NCI-H1436 treated with DMSO at 0.1 percent for 48 hours (cell line): ENCODE measurements at regions not wholly inside any gene's neighbourhood (a gene's known extent, or its start where the extent isn't known, plus 50 kb on each side); places are given as distances from the start of the nearest gene placed in this dataset.
"Not testable (repeated sequence)": the region's sequence is repeated elsewhere in the genome, so short reads cannot be mapped to it uniquely, and the experiment has no call there.

ENCODE experiments used
- DNase-seq: peaks from one replicate; lab custom pipeline; 2025; lab: John Stamatoyannopoulos, UW

- no peak for DNase-seq
Observed at GRCh38 chr13:23947893-23948292, 50.6 kb upstream of the C1QTNF9B start.

- DNase-seq = no peak
Observed at GRCh38 chr13:23949200-23949599, 51.9 kb upstream of the C1QTNF9B start.

DNA sequence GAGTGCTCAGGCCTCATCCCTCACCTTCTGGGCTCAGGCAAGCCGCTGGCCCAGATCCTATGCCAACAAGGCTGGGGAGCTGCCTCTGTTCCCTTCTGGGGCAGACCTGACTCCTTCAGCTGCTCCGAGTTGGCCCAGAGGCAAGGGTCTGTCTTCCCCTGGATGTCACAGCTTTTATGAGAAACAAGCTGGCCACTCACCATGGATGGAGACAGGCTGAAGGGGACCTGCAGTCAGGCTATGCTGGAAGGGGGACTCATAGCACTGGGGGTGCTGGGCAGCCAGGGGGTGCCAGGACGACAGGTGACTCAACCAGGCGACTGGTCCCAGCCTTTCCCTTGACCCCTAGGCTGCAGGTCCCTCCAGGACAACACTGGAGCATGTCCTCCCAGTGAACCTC, 52.4 kb upstream of the C1QTNF9B start:
- DNase-seq = no peak

GRCh38 chr13:23950736-23951510, 53.6 kb upstream of the C1QTNF9B start:
- no peak for DNase-seq

DNA sequence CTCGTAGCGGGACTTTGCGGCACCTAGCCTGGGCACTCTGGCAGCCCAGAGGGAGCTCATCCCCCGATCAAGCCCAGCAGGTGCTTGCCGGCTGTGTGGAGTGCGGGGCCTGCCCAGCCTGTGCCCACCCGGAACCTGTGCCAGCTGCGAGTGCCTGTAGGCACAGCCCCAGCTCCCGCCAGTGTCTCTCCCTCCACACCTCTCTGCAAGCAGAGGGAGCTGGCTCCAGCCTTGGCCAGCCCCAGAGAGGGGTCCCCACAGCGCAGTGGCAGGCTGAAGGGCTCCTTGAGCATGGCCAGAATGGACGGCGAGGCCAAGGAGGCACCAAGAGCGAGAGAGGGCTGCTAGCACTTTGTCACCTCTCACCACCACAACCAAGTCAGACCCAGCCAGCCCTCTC, 55.5 kb upstream of the C1QTNF9B start:
- no peak for DNase-seq

DNA sequence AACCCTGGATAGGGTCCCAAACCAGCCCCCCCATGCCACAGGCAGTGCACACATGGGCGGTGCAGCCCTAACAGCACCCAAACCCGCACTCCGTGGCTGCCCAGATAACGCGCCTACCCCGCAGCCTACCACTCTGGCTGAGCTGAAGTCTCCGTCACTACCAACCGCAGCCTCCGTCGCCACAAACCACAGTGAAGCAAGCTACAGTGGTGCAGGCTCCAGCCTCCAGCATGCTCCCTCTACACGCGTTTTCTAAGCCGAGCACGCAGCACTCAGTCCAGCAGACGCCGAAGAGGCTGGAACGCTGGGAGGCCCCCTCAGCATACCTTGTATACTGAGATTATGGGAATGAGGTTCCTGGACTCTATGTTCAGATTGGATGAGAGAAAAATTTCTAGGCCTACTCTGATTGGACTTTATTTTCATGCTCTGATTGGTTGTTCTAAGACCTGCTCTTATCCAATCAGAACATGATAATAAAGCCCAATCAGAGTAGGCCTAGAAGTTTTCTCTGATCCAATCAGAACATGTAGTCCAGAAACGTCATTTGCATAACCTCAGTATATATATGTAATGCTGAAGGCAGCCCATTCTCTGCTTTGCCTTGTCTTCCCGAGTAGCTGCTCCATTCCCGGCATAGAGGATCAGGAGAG, 56.7 kb upstream of the C1QTNF9B start:
- no peak for DNase-seq

- no peak for DNase-seq
Observed at GRCh38 chr13:23955064-23955463, 57.8 kb upstream of the C1QTNF9B start.

DNA sequence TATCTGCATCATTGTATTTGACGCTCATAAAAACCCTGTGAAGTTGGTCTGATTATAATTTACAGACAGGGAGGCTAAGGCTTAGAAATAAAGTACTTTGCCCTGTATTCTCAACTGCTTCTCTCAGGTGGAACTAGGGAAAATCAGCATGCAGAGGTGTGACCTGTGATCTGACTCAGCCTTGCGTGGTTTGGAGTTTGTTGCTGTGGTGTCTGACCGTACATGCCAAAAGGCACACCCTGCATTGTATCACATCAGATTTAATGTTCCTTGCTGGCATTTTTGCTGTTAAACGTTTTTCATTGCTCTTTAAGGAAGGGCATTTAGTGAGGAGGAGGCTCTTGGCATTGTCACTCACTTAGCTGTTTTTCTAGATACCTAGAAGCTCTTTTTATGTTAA, 58.8 kb upstream of the C1QTNF9B start:
- DNase-seq = no peak

DNA sequence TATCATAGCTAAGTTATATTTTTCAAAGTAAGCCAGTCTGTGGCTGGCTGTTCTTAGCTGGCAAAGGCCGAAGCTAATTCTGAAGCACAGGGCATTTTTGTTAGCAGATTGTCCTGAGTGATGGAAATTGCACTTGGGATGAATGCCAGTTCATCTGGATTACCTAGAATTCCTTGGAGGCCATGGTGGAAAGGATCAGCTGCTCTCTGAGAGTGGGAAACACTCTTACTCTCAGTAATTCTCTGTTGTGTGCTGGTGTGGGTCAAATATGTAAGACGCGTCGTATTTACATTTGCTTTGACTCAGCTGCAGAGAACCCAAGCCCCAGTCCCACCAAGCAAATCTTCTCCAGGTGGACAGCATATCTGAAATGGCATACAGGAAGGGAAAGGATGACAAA, 60.7 kb upstream of the C1QTNF9B start:
- DNase-seq = no peak

GRCh38 chr13:23959231-23959862, 62.0 kb upstream of the C1QTNF9B start:
- DNase-seq = no peak

- DNase-seq = no peak
Observed at GRCh38 chr13:23960566-23961156, 63.4 kb upstream of the C1QTNF9B start.

- DNase-seq = no peak
Observed at GRCh38 chr13:23963184-23963931, 66.1 kb upstream of the C1QTNF9B start.

DNA sequence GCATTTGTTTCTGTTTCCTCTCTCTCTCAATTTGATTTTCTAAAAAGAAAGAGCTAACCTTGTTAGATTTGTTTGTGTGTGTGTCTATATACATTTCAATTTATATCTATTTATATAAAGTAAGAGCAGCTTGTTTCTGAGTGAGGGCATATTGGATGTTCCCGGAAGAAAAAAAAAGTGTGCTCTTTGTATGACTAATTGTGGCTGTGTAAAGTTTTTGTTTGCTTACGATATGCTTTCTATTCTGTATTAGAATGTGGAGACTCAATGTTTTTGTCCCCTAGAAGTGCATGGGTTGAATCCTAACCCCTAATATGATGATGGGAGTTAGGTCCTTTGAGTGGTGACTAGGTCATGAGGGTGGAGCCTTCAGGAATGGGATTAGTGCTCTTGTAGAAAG, 66.6 kb upstream of the C1QTNF9B start:
- no peak for DNase-seq

DNA sequence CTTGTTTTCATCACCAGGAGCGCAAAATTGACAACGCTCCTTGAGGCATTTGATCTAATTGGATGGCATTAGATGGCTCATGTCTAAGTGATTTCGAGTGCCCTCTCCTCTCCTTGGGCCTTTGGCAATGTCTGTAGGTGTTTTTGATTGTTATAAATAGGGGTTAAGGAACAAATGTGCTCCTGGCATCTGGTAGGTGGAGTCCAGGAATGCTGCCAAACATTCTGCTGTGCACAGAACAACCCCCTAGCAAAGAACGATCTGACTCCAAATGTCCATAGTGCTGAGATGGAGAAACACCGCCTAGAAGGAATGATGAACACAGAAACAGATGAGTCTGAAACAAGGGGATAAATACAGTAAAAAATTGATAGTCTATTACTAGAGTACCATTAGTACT, 68.0 kb upstream of the C1QTNF9B start:
- no peak for DNase-seq

DNA sequence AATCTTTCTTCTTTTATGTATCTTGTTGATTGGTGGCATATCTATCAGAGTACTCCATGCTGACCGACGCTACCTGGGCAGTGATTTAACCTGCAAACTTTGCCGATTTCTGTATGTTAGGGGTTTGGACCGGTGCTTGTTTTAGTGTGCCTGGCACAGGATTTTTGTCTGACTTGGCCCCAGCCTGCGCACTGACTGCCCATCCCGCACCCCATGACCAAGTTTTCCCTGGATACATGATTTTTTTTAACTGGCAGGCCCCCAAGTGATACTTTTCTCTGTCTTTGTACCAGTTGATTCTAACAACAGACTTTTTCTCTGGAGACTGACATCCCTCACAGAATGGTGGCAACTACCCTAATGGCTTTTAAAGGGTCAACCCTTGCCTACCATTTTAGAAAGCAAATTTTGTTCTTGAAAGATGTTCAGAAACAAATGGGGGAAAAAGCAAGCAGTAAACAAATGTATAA, 69.0 kb upstream of the C1QTNF9B start:
- no peak for DNase-seq

- DNase-seq = no peak
Observed at GRCh38 chr13:23966691-23967615, 69.7 kb upstream of the C1QTNF9B start.

DNA sequence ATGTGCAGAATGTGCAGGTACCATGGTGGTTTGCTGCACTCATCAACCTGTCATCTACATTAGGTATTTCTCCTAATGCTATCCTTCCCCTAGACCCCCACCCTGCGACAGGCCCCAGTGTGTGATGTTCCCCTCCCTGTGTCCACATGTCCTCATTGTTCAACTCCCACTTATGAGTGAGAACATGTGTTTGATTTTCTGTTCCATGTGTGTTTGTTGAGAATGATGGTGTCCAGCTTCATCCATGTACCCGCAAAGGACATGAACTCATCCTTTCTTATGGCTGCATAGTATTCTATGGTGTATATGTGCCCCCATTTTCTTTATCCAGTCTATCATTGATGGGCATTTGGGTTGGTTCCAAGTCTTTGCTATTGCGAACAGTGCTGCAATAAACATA, 70.5 kb upstream of the C1QTNF9B start:
- DNase-seq = not testable (repeated sequence)

DNA sequence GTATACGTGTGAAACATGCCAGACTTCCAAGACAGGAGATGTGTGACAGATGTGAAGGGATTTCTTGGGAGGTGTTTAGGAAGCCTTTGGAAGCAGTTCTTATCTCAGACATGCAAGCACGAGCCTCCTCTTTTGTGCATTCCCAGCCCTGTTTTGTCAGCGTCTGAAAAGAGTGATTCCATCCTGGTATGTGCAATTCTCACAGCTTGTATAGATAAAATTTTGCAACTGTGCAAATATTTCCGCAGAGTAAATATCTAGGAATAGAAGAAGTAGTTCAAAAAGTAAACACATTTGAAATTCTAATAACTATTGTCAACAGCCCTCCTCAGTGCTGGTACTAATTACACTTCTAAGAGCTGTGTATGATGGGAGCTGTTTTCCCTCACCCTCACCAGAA, 72.3 kb upstream of the C1QTNF9B start:
- DNase-seq = no peak

DNA sequence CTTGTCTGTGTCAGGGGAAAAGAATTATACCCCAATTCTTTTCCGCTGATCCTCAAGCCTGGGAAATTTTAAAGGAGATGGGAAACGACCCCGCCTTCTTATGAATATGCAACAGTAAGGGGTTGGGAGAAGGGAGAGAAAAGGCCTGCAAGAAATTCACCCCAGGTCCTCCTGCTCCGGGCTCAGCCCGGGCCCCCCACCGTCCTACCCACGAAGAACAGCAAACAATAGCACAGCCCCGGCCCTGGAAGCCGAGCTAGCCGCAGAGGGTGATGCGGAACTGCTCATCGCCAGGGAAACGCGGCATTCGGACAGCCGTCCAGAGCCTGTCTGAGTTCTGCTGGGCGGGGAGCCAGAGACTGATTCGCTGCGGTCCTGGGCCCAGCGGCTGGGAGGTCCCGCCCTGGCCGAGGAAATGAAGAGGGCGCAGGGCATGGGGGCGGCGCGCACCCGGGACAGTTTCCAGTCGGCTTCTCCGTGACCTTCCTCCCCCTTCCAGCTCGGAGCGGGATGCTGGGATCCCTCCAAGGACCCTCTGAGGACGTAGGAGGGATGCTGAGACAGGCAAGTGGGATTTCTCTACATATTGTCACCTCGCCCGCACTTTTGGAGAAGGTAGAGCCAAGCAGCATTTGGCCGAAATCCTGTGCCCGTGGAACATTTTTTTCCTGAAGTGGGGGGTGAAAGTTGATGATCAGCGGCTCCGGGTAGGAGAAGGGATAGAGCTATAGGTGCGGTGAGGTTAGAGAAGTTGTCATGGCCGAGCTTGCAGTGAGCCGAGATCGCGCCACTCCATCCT, 82.3 kb upstream of the C1QTNF9B start:
- no peak for DNase-seq

GRCh38 chr13:23980160-23980551, 82.9 kb upstream of the C1QTNF9B start:
- DNase-seq = peak; percentile 0
